Liver (tissue), 8 donors: ENCODE measurements at regions not wholly inside any gene's neighbourhood (a gene's known extent, or its start where the extent isn't known, plus 50 kb on each side); places are given as distances from the start of the nearest gene placed in this dataset.

Experiments used
- DNase-seq: peaks from one replicate; pipeline ENCODE4 v3.0.0-alpha.2; 2017; ENCODE audit warnings: low spot score
- H3K27ac ChIP-seq, 2 donors: one replicate each; pipeline ENCODE4 v1.7.0; 2013; ENCODE audit warnings: inconsistent platforms in 2 of 2, low read length in 2 of 2, control low read depth in 1 of 2, low read depth in 1 of 2, mild to moderate bottlenecking in 1 of 2
- H3K27me3 ChIP-seq, 4 donors: one replicate each; pipeline versions ENCODE4 v1.6.1 to v1.7.0; 2013; ENCODE audit warnings: low read length in 3 of 4, inconsistent platforms in 1 of 4, mild to moderate bottlenecking in 1 of 4, moderate library complexity in 1 of 4; ENCODE audit not compliant: control insufficient read depth in 4 of 4, insufficient read depth in 4 of 4
- H3K36me3 ChIP-seq, 4 donors: one replicate each; pipeline versions ENCODE4 v1.6.1 to v1.7.0; 2013; ENCODE audit warnings: low read length in 3 of 4, mild to moderate bottlenecking in 3 of 4, low read depth in 1 of 4, moderate library complexity in 1 of 4; ENCODE audit not compliant: control insufficient read depth in 4 of 4, insufficient read depth in 3 of 4
- H3K4me1 ChIP-seq, 4 donors: one replicate each; pipeline versions ENCODE4 v1.6.1 to v1.7.0; 2013; ENCODE audit warnings: low read length in 3 of 4, mild to moderate bottlenecking in 3 of 4, moderate library complexity in 1 of 4; ENCODE audit not compliant: control insufficient read depth in 4 of 4, insufficient read depth in 4 of 4
- H3K4me3 ChIP-seq, 3 donors: one replicate each; pipeline versions ENCODE4 v1.6.1 to v1.7.0; 2013; ENCODE audit warnings: low read length in 3 of 3, control low read depth in 1 of 3, low read depth in 1 of 3, mild to moderate bottlenecking in 1 of 3
- H3K9ac ChIP-seq, 2 donors: one replicate each; pipeline ENCODE4 v1.7.0; 2013; ENCODE audit warnings: low read length in 2 of 2, mild to moderate bottlenecking in 2 of 2, moderate library complexity in 2 of 2, control low read depth in 1 of 2, low read depth in 1 of 2
- H3K9me3 ChIP-seq, 4 donors: one replicate each; pipeline versions ENCODE4 v1.6.1 to v1.7.0; 2013; ENCODE audit warnings: low read length in 3 of 4; ENCODE audit not compliant: control insufficient read depth in 4 of 4
- ATF3 ChIP-seq: IDR thresholded peaks from 2 replicates; pipeline ENCODE4 v1.6.1; 2016; ENCODE audit warnings: antibody characterized with exemption
- CTCF ChIP-seq: fragments of 150-350 bp; IDR thresholded peaks from 2 replicates; pipeline ENCODE4 v1.5.1; 2017; ENCODE audit warnings: improper control_type of control experiment, low read depth, low read length; ENCODE audit not compliant: missing input control
- EGR1 ChIP-seq, 2 donors: IDR thresholded peaks; 2 replicates each; pipeline ENCODE4 v1.6.1; 2016 to 2018; ENCODE audit warnings: antibody characterized with exemption in 2 of 2, low read depth in 2 of 2
- FOXA1 ChIP-seq: IDR thresholded peaks from 2 replicates; pipeline ENCODE4 v1.6.1; 2016; ENCODE audit warnings: antibody characterized with exemption
- FOXA2 ChIP-seq: IDR thresholded peaks from 2 replicates; pipeline ENCODE4 v1.6.1; 2016; ENCODE audit warnings: antibody characterized with exemption
- GABPA ChIP-seq, 2 donors: IDR thresholded peaks in 1 of 2; conservative IDR thresholded peaks in 1 of 2; 2 replicates each; pipeline ENCODE4 v1.6.1; 2016; ENCODE audit warnings: antibody characterized with exemption in 2 of 2, mild to moderate bottlenecking in 1 of 2, moderate library complexity in 1 of 2
- HNF4A ChIP-seq, 2 donors: conservative IDR thresholded peaks; 2 replicates each; pipeline ENCODE4 v1.6.1; 2016; ENCODE audit warnings: antibody characterized with exemption in 2 of 2, mild to moderate bottlenecking in 2 of 2
- HNF4G ChIP-seq: IDR thresholded peaks from 2 replicates; pipeline ENCODE4 v1.6.1; 2016; ENCODE audit warnings: antibody characterized with exemption
- JUND ChIP-seq, 2 donors: IDR thresholded peaks; 2 replicates each; pipeline ENCODE4 v1.6.1; 2016; ENCODE audit warnings: antibody characterized with exemption in 2 of 2
- NR2F2 ChIP-seq: IDR thresholded peaks from 2 replicates; pipeline ENCODE4 v1.6.1; 2016; ENCODE audit warnings: antibody characterized with exemption
- RAD21 ChIP-seq, 2 donors: IDR thresholded peaks; 2 replicates each; pipeline ENCODE4 v1.6.1; 2016; ENCODE audit warnings: antibody characterized with exemption in 2 of 2, mild to moderate bottlenecking in 2 of 2
- RXRA ChIP-seq, 2 donors: IDR thresholded peaks; 2 replicates each; pipeline ENCODE4 v1.6.1; 2017 to 2018; ENCODE audit warnings: antibody characterized with exemption in 2 of 2, mild to moderate bottlenecking in 1 of 2
- SP1 ChIP-seq: IDR thresholded peaks from 2 replicates; pipeline ENCODE4 v1.6.1; 2018; ENCODE audit warnings: antibody characterized with exemption, mild to moderate bottlenecking
- TAF1 ChIP-seq: conservative IDR thresholded peaks from 2 replicates; pipeline ENCODE4 v1.6.1; 2016; ENCODE audit warnings: antibody characterized with exemption, mild to moderate bottlenecking
- YY1 ChIP-seq: IDR thresholded peaks from 2 replicates; pipeline ENCODE4 v1.6.1; 2016; ENCODE audit warnings: antibody characterized with exemption, mild to moderate bottlenecking
- WGBS: extraction: QIAGEN DNeasy Blood & Tissue Kit; methylation state at CpG from one replicate; pipeline ENCODE4 v1.1.7; 2013; 5-methylcytosine and 5-hydroxymethylcytosine counted together
- TF ChIP-seq, protein P1 (sequence below): IDR thresholded peaks from 2 replicates; pipeline ENCODE4 v1.6.1; 2016; ENCODE audit warnings: antibody characterized with exemption
- TF ChIP-seq, protein P2 (sequence below): IDR thresholded peaks from 2 replicates; pipeline ENCODE4 v1.6.1; 2016; ENCODE audit warnings: antibody characterized with exemption
- TF ChIP-seq, protein P3 (sequence below): IDR thresholded peaks from 2 replicates; pipeline ENCODE4 v1.6.1; 2016; ENCODE audit warnings: antibody characterized with exemption, mild to moderate bottlenecking
- donor health status: healthy.
- donor health status: healthy.
- donor health status: healthy.
- donor health status: healthy.
- donor health status: healthy.

DNA sequence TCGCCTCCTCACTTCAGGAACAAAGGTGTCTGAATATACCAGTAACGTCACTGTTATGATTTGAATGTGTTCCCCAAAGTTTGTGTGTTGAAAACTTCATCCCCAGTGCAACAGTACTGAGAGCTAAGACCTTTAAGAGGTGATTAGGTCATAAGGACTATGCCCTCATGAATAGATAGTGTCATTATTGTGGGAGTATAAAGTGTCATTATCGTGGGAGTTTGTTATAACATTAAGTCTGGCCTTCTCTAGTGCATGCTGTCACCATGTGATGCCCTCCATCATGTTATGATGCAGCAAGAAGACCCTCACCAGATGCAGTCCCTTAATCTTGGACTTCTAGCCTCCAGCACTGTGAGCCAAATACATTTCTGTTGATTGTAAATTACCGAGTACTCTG is 53.7 kb upstream of the TLE3 start:
- WGBS: 74% methylated on average over 4 of the region's 4 CpGs
- no peak overlapping the region for H3K9ac ChIP-seq
- DNase-seq: no peak
- H3K4me3 ChIP-seq: no peak overlapping the region
- H3K27me3 ChIP-seq: no peaks in the 10 kb centered on the region
- H3K36me3 ChIP-seq: no peaks in the 10 kb centered on the region
- no peak overlapping the region for H3K27ac ChIP-seq
- TF ChIP-seq HNF4A (conservative IDR thresholded peaks at IDR 0.05): peak in 1 of 2 donors; percentile 54
- TF ChIP-seq ATF3: no peak
- peak in 1 of 2 donors; percentile 43 for TF ChIP-seq RXRA (IDR thresholded peaks at IDR 0.05)
- no peaks in the 10 kb centered on the region for H3K9me3 ChIP-seq
- H3K4me1 ChIP-seq: peaks cover 2 to 11% (median 4%) of the 10 kb centered on the region in 4 donors

DNA sequence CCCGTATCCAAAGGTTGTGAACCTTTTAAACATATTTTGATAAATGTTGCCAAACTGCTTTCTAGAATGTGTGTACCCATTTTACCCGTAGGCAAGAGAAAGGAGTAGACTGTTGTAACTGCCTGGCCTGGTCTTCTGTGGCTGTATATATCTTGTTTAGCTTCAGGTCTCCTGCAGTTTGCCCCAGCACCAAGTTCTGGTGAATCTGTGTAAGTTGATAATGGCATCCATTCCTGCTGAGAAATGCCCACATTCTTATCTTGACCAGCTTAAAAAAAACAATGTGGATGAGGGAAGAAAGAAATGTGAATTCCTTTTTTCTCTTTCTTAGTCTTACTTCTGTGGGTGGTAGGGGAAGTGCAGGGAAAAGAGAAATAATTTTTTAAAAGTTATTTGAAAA is 53.3 kb upstream of the TLE3 start:
- TF ChIP-seq SP1 (no peak), TAF1 (no peak), RXRA (IDR thresholded peaks at IDR 0.05) (no peak), YY1 (no peak), RAD21 (IDR thresholded peaks at IDR 0.05) (no peak), FOXA1 (no peak), HNF4G (no peak), CTCF (no peak), FOXA2 (no peak), EGR1 (IDR thresholded peaks at IDR 0.05; ENCODE audit: low read depth in 2 of 2) (no peak), JUND (IDR thresholded peaks at IDR 0.05) (no peak), NR2F2 (no peak), GABPA (IDR thresholded peaks at IDR 0.05 in 1 of 2, conservative IDR thresholded peaks at IDR 0.05 in 1 of 2) (no peak)
- TF ChIP-seq, protein P1, sequence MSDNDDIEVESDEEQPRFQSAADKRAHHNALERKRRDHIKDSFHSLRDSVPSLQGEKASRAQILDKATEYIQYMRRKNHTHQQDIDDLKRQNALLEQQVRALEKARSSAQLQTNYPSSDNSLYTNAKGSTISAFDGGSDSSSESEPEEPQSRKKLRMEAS: no peak
- TF ChIP-seq, protein P2, sequence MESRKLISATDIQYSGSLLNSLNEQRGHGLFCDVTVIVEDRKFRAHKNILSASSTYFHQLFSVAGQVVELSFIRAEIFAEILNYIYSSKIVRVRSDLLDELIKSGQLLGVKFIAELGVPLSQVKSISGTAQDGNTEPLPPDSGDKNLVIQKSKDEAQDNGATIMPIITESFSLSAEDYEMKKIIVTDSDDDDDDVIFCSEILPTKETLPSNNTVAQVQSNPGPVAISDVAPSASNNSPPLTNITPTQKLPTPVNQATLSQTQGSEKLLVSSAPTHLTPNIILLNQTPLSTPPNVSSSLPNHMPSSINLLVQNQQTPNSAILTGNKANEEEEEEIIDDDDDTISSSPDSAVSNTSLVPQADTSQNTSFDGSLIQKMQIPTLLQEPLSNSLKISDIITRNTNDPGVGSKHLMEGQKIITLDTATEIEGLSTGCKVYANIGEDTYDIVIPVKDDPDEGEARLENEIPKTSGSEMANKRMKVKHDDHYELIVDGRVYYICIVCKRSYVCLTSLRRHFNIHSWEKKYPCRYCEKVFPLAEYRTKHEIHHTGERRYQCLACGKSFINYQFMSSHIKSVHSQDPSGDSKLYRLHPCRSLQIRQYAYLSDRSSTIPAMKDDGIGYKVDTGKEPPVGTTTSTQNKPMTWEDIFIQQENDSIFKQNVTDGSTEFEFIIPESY: no peak
- TF ChIP-seq, protein P3, sequence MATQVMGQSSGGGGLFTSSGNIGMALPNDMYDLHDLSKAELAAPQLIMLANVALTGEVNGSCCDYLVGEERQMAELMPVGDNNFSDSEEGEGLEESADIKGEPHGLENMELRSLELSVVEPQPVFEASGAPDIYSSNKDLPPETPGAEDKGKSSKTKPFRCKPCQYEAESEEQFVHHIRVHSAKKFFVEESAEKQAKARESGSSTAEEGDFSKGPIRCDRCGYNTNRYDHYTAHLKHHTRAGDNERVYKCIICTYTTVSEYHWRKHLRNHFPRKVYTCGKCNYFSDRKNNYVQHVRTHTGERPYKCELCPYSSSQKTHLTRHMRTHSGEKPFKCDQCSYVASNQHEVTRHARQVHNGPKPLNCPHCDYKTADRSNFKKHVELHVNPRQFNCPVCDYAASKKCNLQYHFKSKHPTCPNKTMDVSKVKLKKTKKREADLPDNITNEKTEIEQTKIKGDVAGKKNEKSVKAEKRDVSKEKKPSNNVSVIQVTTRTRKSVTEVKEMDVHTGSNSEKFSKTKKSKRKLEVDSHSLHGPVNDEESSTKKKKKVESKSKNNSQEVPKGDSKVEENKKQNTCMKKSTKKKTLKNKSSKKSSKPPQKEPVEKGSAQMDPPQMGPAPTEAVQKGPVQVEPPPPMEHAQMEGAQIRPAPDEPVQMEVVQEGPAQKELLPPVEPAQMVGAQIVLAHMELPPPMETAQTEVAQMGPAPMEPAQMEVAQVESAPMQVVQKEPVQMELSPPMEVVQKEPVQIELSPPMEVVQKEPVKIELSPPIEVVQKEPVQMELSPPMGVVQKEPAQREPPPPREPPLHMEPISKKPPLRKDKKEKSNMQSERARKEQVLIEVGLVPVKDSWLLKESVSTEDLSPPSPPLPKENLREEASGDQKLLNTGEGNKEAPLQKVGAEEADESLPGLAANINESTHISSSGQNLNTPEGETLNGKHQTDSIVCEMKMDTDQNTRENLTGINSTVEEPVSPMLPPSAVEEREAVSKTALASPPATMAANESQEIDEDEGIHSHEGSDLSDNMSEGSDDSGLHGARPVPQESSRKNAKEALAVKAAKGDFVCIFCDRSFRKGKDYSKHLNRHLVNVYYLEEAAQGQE: no peak

More for the DNA sequence above, 53.3 kb upstream of the TLE3 start:
- Histone ChIP-seq H3K27ac (no peak overlapping the region), H3K9ac (no peak overlapping the region), H3K4me3 (no peak overlapping the region), H3K9me3 (no peaks in the 10 kb centered on the region), H3K36me3 (no peaks in the 10 kb centered on the region), H3K27me3 (no peaks in the 10 kb centered on the region), H3K4me1 (peaks cover 2 to 11% (median 4%) of the 10 kb centered on the region in 4 donors)
- 92% methylated on average over 2 of the region's 2 CpGs for whole genome bisulfite sequencing
- no peak for DNase-seq
